AG04450 (cell line): ENCODE measurements at regions not wholly inside any gene's neighbourhood (a gene's known extent, or its start where the extent isn't known, plus 50 kb on each side); places are given as distances from the start of the nearest gene placed in this dataset.

Source experiments
- CTCF ChIA-PET: fragments of 300-600, 350-600 bp; formaldehyde crosslinking; extraction: SDS; loops from one replicate; lab custom pipeline; 2022; ENCODE audit warnings: antibody characterized with exemption, inconsistent platforms; lab: Charles Lee
- POLR2A ChIA-PET: fragments of 350-600 bp; formaldehyde crosslinking; extraction: SDS; loops from one replicate; lab custom pipeline; 2021; ENCODE audit warnings: antibody characterized with exemption, inconsistent platforms; lab: Yijun Ruan, JAX
- DNase-seq: peaks from one replicate; pipeline ENCODE4 v3.0.0-alpha.2; 2011; ENCODE audit warnings: low read depth, low spot score
- H3K27ac ChIP-seq: one replicate; pipeline ENCODE4 v1.5.1; 2012; ENCODE audit warnings: low read depth, low read length, control low read depth
- H3K27me3 ChIP-seq: one replicate; pipeline ENCODE4 v1.6.0; 2012; ENCODE audit warnings: low read length; ENCODE audit not compliant: control insufficient read depth, insufficient read depth
- H3K4me3 ChIP-seq: 2 replicates; pipeline ENCODE4 v1.5.1; 2011; ENCODE audit warnings: mild to moderate bottlenecking, low read depth, low read length, control low read depth
- H3K9me3 ChIP-seq: 2 replicates; pipeline ENCODE4 v1.5.1; 2012; ENCODE audit warnings: low read length; ENCODE audit not compliant: control insufficient read depth, insufficient read depth
- TF ChIP-seq, protein P1 (sequence below): IDR thresholded peaks from 2 replicates; pipeline ENCODE4 v1.5.1; 2011; ENCODE audit warnings: low read depth, low read length, control low read depth, inconsistent platforms

GRCh38 chr5:112655513-112655912, 82.2 kb upstream of the APC start:
- ChIA-PET POLR2A (no interaction called here), CTCF (no interaction called here)
- Histone ChIP-seq H3K27me3 (peaks cover under 1% of the 10 kb centered on the region), H3K27ac (no peak overlapping the region), H3K9me3 (no peaks in the 10 kb centered on the region), H3K4me3 (no peak overlapping the region)
- no peak for DNase-seq
- TF ChIP-seq, protein P1, sequence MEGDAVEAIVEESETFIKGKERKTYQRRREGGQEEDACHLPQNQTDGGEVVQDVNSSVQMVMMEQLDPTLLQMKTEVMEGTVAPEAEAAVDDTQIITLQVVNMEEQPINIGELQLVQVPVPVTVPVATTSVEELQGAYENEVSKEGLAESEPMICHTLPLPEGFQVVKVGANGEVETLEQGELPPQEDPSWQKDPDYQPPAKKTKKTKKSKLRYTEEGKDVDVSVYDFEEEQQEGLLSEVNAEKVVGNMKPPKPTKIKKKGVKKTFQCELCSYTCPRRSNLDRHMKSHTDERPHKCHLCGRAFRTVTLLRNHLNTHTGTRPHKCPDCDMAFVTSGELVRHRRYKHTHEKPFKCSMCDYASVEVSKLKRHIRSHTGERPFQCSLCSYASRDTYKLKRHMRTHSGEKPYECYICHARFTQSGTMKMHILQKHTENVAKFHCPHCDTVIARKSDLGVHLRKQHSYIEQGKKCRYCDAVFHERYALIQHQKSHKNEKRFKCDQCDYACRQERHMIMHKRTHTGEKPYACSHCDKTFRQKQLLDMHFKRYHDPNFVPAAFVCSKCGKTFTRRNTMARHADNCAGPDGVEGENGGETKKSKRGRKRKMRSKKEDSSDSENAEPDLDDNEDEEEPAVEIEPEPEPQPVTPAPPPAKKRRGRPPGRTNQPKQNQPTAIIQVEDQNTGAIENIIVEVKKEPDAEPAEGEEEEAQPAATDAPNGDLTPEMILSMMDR: no peak

- no peaks in the 10 kb centered on the region for H3K9me3 ChIP-seq
- DNase-seq: no peak
- CTCF ChIA-PET: no interaction called here
- H3K4me3 ChIP-seq: no peak overlapping the region
- POLR2A ChIA-PET: no interaction called here
- H3K27ac ChIP-seq: no peak overlapping the region
- peaks cover 2% of the 10 kb centered on the region for H3K27me3 ChIP-seq
- TF ChIP-seq, protein P1: no peak
These were observed 81.2 kb upstream of the APC start for GRCh38 chr5:112656451-112656850.

DNA sequence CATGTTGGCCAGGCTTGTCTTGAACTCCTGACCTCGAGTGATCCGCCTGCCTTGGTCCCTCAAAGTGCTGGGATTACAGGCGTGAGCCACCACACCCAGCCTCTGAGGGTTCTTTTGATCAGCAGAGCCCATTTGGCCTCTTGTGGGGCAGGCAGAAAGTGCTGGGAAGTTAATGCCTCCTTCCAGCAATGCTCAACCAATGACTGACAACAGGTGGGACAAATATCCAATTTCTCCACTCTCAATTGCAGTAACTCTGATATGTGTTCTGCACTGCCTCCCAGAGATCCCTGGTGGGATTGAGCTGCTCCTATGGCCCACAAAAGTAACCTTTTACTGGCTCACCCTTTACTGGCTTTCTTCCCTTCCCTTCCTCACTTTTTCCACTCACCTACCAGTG, 79.9 kb upstream of the APC start:
- Histone ChIP-seq H3K4me3 (no peak overlapping the region), H3K27me3 (peaks cover 5% of the 10 kb centered on the region), H3K9me3 (no peaks in the 10 kb centered on the region), H3K27ac (no peak overlapping the region)
- CTCF ChIA-PET: no interaction called here
- POLR2A ChIA-PET: no interaction called here
- DNase-seq: no peak
- TF ChIP-seq, protein P1: no peak

GRCh38 chr5:112660359-112660758, 77.3 kb upstream of the APC start:
- CTCF ChIA-PET: no interaction called here
- Histone ChIP-seq H3K9me3 (no peaks in the 10 kb centered on the region), H3K27ac (no peak overlapping the region), H3K27me3 (peaks cover 7% of the 10 kb centered on the region), H3K4me3 (no peak overlapping the region)
- DNase-seq: no peak
- TF ChIP-seq, protein P1: no peak
- POLR2A ChIA-PET: no interaction called here

GRCh38 chr5:112663146-112663545, 74.5 kb upstream of the APC start:
- POLR2A ChIA-PET: no interaction called here
- CTCF ChIA-PET: no interaction called here
- TF ChIP-seq, protein P1: no peak

More at GRCh38 chr5:112663146-112663545, 74.5 kb upstream of the APC start:
- Histone ChIP-seq H3K27ac (no peak overlapping the region), H3K4me3 (no peak overlapping the region), H3K9me3 (no peaks in the 10 kb centered on the region), H3K27me3 (peaks cover 7% of the 10 kb centered on the region)
- no peak for DNase-seq
